IMR-90 (cell line): ENCODE measurements at regions not wholly inside any gene's neighbourhood (a gene's known extent, or its start where the extent isn't known, plus 50 kb on each side); places are given as distances from the start of the nearest gene placed in this dataset.

Experiments used
- ATAC-seq: fragments of 200-7000 bp; cut with Tn5 transposase; 2 replicates; pipeline ENCODE4 v1.9.1; 2020; ENCODE audit warnings: low read depth, mild to moderate bottlenecking, moderate library complexity
- BruUV-seq: library from RNA; stranded (reverse); fragments of 400-500 nt; replicated peaks from 2 replicates; lab custom pipeline; 2021; lab: Mats Ljungman, UMichigan
- CTCF ChIA-PET: fragments of 300-600 bp; formaldehyde crosslinking; extraction: SDS; loops from one replicate; lab custom pipeline; 2021; ENCODE audit warnings: antibody characterized with exemption; lab: Yijun Ruan, JAX
- POLR2A ChIA-PET: fragments of 300-600 bp; sonication (Branson Sonifier 250); formaldehyde crosslinking; loops from one replicate; lab custom pipeline; 2022; ENCODE audit warnings: antibody characterized with exemption; ENCODE audit not compliant: unreplicated experiment; lab: Charles Lee
- DNase-seq: peaks from one replicate; pipeline ENCODE4 v3.0.0; 2013
- H2AFZ ChIP-seq: replicated peaks from 2 replicates; pipeline ENCODE3; 2013; ENCODE audit warnings: low read length, mild to moderate bottlenecking; ENCODE audit not compliant: poor library complexity
- H2AK5ac ChIP-seq: 2 replicates; pipeline ENCODE4 v1.6.1; 2013; ENCODE audit warnings: low read depth, low read length, inconsistent platforms
- H2AK9ac ChIP-seq: replicated peaks from 2 replicates; pipeline ENCODE3; 2013; ENCODE audit warnings: mild to moderate bottlenecking, low read depth, low read length, moderate library complexity; ENCODE audit not compliant: poor library complexity
- H2BK120ac ChIP-seq: 2 replicates; pipeline ENCODE4 v1.6.1; 2013; ENCODE audit warnings: low read depth, low read length, inconsistent platforms
- H2BK15ac ChIP-seq: 3 replicates; pipeline ENCODE4 v1.6.1; 2013; ENCODE audit warnings: low read depth, low read length, inconsistent platforms
- H2BK20ac ChIP-seq: 2 replicates; pipeline ENCODE4 v1.6.1; 2013; ENCODE audit warnings: low read depth, mild to moderate bottlenecking, inconsistent platforms, low read length, moderate library complexity
- H2BK5ac ChIP-seq: 2 replicates; pipeline ENCODE4 v1.6.1; 2013; ENCODE audit warnings: mild to moderate bottlenecking, low read depth, low read length, inconsistent platforms; ENCODE audit not compliant: poor library complexity, severe bottlenecking
- H3K14ac ChIP-seq: replicated peaks from 2 replicates; pipeline ENCODE4 v1.6.1; 2013; ENCODE audit warnings: low read depth, low read length, inconsistent platforms
- H3K18ac ChIP-seq: 2 replicates; pipeline ENCODE4 v1.6.1; 2013; ENCODE audit warnings: low read depth, low read length, control low read depth
- H3K23ac ChIP-seq: 2 replicates; pipeline ENCODE4 v1.6.1; 2013; ENCODE audit warnings: low read depth, low read length, inconsistent platforms
- H3K27ac ChIP-seq: 2 replicates; pipeline ENCODE4 v1.5.1; 2013; ENCODE audit warnings: mild to moderate bottlenecking, control low read depth, low read length; ENCODE audit not compliant: insufficient read depth
- H3K27me3 ChIP-seq: 2 replicates; pipeline ENCODE4 v1.6.1; 2013; ENCODE audit warnings: low read length; ENCODE audit not compliant: control insufficient read depth, insufficient read depth
- H3K36me3 ChIP-seq: 2 replicates; pipeline ENCODE4 v1.6.1; 2013; ENCODE audit warnings: low read length, mixed read lengths; ENCODE audit not compliant: control insufficient read depth, insufficient read depth
- H3K4ac ChIP-seq: 2 replicates; pipeline ENCODE4 v1.6.1; 2013; ENCODE audit warnings: low read depth, low read length, inconsistent platforms
- H3K4me1 ChIP-seq: 2 replicates; pipeline ENCODE4 v1.6.1; 2013; ENCODE audit warnings: low read length, mixed read lengths; ENCODE audit not compliant: control insufficient read depth, insufficient read depth
- H3K4me2 ChIP-seq: 2 replicates; pipeline ENCODE4 v1.6.1; 2013; ENCODE audit warnings: low read depth, mild to moderate bottlenecking, control low read depth, low read length, moderate library complexity
- H3K4me3 ChIP-seq: 2 replicates; pipeline ENCODE4 v1.5.1; 2013; ENCODE audit warnings: low read depth, mild to moderate bottlenecking, control low read depth, low read length, moderate library complexity; ENCODE audit not compliant: insufficient read depth
- H3K56ac ChIP-seq: 2 replicates; pipeline ENCODE4 v1.6.1; 2013; ENCODE audit warnings: low read length, inconsistent platforms; ENCODE audit not compliant: insufficient read depth; ENCODE audit errors: extremely low read depth
- H3K79me1 ChIP-seq, 2 experiments: 2 replicates each; pipeline ENCODE4 v1.6.1; 2013; ENCODE audit warnings: low read length in 2 of 2, inconsistent platforms in 1 of 2, low read depth in 1 of 2
- H3K9ac ChIP-seq: 2 replicates; pipeline ENCODE4 v1.6.1; 2013; ENCODE audit warnings: low read depth, low read length, control low read depth
- H3K9me1 ChIP-seq: 2 replicates; pipeline ENCODE4 v1.6.1; 2013; ENCODE audit warnings: low read length, inconsistent platforms; ENCODE audit not compliant: insufficient read depth
- H3K9me3 ChIP-seq: 2 replicates; pipeline ENCODE4 v1.6.1; 2013; ENCODE audit warnings: low read length; ENCODE audit not compliant: control insufficient read depth, insufficient read depth
- H4K20me1 ChIP-seq: 2 replicates; pipeline ENCODE4 v1.6.1; 2013; ENCODE audit warnings: low read length, inconsistent platforms; ENCODE audit not compliant: insufficient read depth
- H4K5ac ChIP-seq: 2 replicates; pipeline ENCODE4 v1.6.1; 2013; ENCODE audit warnings: mild to moderate bottlenecking, low read depth, low read length, control low read depth
- H4K8ac ChIP-seq, 2 experiments: 2 replicates each; pipeline ENCODE4 v1.6.1; 2013; ENCODE audit warnings: low read depth in 2 of 2, low read length in 2 of 2, control low read depth in 1 of 2, inconsistent platforms in 1 of 2
- H4K91ac ChIP-seq: 2 replicates; pipeline ENCODE4 v1.6.1; 2013; ENCODE audit warnings: low read depth, low read length, inconsistent platforms; ENCODE audit not compliant: insufficient read depth
- BHLHE40 ChIP-seq: fragments of 150-350 bp; IDR thresholded peaks from 2 replicates; pipeline ENCODE4 v1.6.1; 2016; ENCODE audit warnings: mild to moderate bottlenecking, low read depth, low read length
- CEBPB ChIP-seq: IDR thresholded peaks from 2 replicates; pipeline ENCODE4 v1.6.1; 2012; ENCODE audit warnings: low read depth, low read length, improper control_type of control experiment
- CHD1 ChIP-seq: IDR thresholded peaks from 2 replicates; pipeline ENCODE4 v1.6.1; 2012; ENCODE audit warnings: low read depth, low read length, improper control_type of control experiment
- FOS ChIP-seq: fragments of 150-350 bp; IDR thresholded peaks from 2 replicates; pipeline ENCODE4 v1.6.1; 2016; ENCODE audit warnings: low read depth, low read length
- MAFK ChIP-seq: IDR thresholded peaks from 2 replicates; pipeline ENCODE4 v1.6.1; 2012; ENCODE audit warnings: low read depth, low read length, improper control_type of control experiment
- MAZ ChIP-seq: IDR thresholded peaks from 2 replicates; pipeline ENCODE4 v1.6.1; 2012; ENCODE audit warnings: low read depth, mild to moderate bottlenecking, low read length, improper control_type of control experiment, moderate library complexity, borderline replicate concordance
- MXI1 ChIP-seq: IDR thresholded peaks from 2 replicates; pipeline ENCODE4 v1.6.1; 2012; ENCODE audit warnings: low read depth, mild to moderate bottlenecking, low read length, moderate library complexity, borderline replicate concordance
- RAD21 ChIP-seq: IDR thresholded peaks from 2 replicates; pipeline ENCODE4 v1.6.1; 2012; ENCODE audit warnings: low read length, improper control_type of control experiment
- RCOR1 ChIP-seq: IDR thresholded peaks from 2 replicates; pipeline ENCODE4 v1.6.1; 2012; ENCODE audit warnings: mild to moderate bottlenecking, low read length, improper control_type of control experiment; ENCODE audit not compliant: insufficient replicate concordance
- RFX5 ChIP-seq: IDR thresholded peaks from 2 replicates; pipeline ENCODE4 v1.8.0; 2012; ENCODE audit warnings: low read depth, mild to moderate bottlenecking, low read length, moderate library complexity
- WGBS, 2 experiments: methylation state at CpG; one replicate each; pipeline versions ENCODE4 v1.1.5 to v1.1.7; 2013; ENCODE audit warnings: missing lambda C conversion rate in 2 of 2; ENCODE audit not compliant: insufficient read length in 1 of 2; ENCODE audit errors: extremely low coverage in 2 of 2; 5-methylcytosine and 5-hydroxymethylcytosine counted together
- dilution Hi-C: fragments of 300-500 bp; cut with HindIII; formaldehyde crosslinking; loops from one replicate; pipeline ENCODE4 v1.14.3; 2018; ENCODE audit warnings: low sequenced_read_pairs; ENCODE audit not compliant: unreplicated experiment
- in situ Hi-C: fragments of 300-500 bp; cut with MboI; formaldehyde crosslinking; loops from 3 replicates; pipeline ENCODE4 v1.14.3; 2019; ENCODE audit warnings: low sequenced_read_pairs, inconsistent platforms, mixed read lengths
- intact Hi-C: fragments of 100-400 bp; cut with micrococcal nuclease; formaldehyde crosslinking; loops from 2 replicates; pipeline ENCODE4 v1.10.0; 2022
- TF ChIP-seq, protein P1 (sequence below): conservative IDR thresholded peaks from 2 replicates; pipeline ENCODE4 v1.5.1; 2012; ENCODE audit warnings: mild to moderate bottlenecking, low read depth, low read length, improper control_type of control experiment
- TF ChIP-seq, protein P2 (sequence below): fragments of 150-350 bp; IDR thresholded peaks from 2 replicates; pipeline ENCODE4 v1.6.1; 2016; ENCODE audit warnings: low read depth, mild to moderate bottlenecking, low read length, moderate library complexity, borderline replicate concordance

DNA sequence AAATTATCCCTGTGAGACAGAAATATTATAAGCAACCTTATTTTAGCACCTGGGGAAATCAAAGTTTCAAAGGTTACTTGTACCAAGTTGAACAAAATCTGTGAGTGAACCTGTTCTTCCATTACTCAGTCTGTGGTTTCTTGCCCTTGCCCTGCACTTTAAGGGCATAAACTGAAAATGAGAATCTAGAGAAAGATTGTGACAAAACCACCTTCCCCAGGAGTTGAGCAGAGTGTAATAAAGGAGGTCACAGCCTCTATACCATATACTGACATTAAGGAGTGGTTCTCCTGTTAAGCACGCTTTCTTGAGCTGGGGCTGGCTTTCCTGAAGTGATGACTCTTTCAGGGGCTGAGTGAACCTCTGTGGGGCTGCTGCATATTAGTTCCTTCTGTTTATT, 143.4 kb downstream of the PDCD6IP start:
- POLR2A ChIA-PET = no interaction called here
- Histone ChIP-seq H2BK120ac (no peak overlapping the region), H3K36me3 (no peaks in the 10 kb centered on the region), H3K79me1 (no peaks in the 10 kb centered on the region), H3K9me3 (no peaks in the 10 kb centered on the region), H2AK5ac (no peak overlapping the region), H3K27me3 (peaks cover 5% of the 10 kb centered on the region), H2AK9ac (no peak overlapping the region), H3K23ac (no peak overlapping the region), H2BK15ac (no peak overlapping the region), H3K27ac (no peak overlapping the region), H3K18ac (no peak overlapping the region), H3K14ac (no peak overlapping the region), H4K8ac (no peak overlapping the region), H4K20me1 (no peaks in the 10 kb centered on the region), H4K5ac (no peak overlapping the region), H3K56ac (no peak overlapping the region), H2AFZ (no peak overlapping the region), H3K4me1 (no peaks in the 10 kb centered on the region), H3K9me1 (no peaks in the 10 kb centered on the region), H3K4me3 (no peak overlapping the region), H2BK5ac (no peak overlapping the region), H3K9ac (no peak overlapping the region), H3K4ac (no peak overlapping the region), H4K91ac (no peak overlapping the region), H2BK20ac (no peak overlapping the region), H3K4me2 (no peak overlapping the region)
- BruUV-seq = no TSS peak
- dilution Hi-C loops = no loop called here
- WGBS, 2 experiments = no CpG with 5 or more reads among the region's 1 CpG
- TF ChIP-seq, protein P1, sequence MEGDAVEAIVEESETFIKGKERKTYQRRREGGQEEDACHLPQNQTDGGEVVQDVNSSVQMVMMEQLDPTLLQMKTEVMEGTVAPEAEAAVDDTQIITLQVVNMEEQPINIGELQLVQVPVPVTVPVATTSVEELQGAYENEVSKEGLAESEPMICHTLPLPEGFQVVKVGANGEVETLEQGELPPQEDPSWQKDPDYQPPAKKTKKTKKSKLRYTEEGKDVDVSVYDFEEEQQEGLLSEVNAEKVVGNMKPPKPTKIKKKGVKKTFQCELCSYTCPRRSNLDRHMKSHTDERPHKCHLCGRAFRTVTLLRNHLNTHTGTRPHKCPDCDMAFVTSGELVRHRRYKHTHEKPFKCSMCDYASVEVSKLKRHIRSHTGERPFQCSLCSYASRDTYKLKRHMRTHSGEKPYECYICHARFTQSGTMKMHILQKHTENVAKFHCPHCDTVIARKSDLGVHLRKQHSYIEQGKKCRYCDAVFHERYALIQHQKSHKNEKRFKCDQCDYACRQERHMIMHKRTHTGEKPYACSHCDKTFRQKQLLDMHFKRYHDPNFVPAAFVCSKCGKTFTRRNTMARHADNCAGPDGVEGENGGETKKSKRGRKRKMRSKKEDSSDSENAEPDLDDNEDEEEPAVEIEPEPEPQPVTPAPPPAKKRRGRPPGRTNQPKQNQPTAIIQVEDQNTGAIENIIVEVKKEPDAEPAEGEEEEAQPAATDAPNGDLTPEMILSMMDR = no peak
- TF ChIP-seq MAZ (no peak), RCOR1 (no peak), MAFK (no peak), CEBPB (no peak), MXI1 (no peak), RFX5 (no peak), RAD21 (no peak), FOS (no peak), CHD1 (no peak), BHLHE40 (no peak)
- TF ChIP-seq, protein P2, sequence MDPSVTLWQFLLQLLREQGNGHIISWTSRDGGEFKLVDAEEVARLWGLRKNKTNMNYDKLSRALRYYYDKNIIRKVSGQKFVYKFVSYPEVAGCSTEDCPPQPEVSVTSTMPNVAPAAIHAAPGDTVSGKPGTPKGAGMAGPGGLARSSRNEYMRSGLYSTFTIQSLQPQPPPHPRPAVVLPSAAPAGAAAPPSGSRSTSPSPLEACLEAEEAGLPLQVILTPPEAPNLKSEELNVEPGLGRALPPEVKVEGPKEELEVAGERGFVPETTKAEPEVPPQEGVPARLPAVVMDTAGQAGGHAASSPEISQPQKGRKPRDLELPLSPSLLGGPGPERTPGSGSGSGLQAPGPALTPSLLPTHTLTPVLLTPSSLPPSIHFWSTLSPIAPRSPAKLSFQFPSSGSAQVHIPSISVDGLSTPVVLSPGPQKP = no peak
- ATAC-seq = no peak
- intact Hi-C loops = no loop called here
- CTCF ChIA-PET = no interaction called here
- in situ Hi-C loops = no loop called here
- DNase-seq = no peak
